ENCODE measurements at regions not wholly inside any gene's neighbourhood (a gene's known extent, or its start where the extent isn't known, plus 50 kb on each side); places are given as distances from the start of the nearest gene placed in this dataset.
"Not testable (repeated sequence)": the region's sequence is repeated elsewhere in the genome, so short reads cannot be mapped to it uniquely, and the experiment has no call there.

GRCh38 chr6:163710532-163711470, 296.3 kb downstream of the QKI start:
- DNase-seq (ENCODE audit: low read depth in 4 of 4, low spot score in 3 of 4) = no peak

GRCh38 chr6:163709693-163710092, 295.2 kb downstream of the QKI start:
- DNase-seq (ENCODE audit: low read depth in 4 of 4, low spot score in 3 of 4) = no peak

- no peak for DNase-seq (ENCODE audit: low read depth in 4 of 4, low spot score in 3 of 4)
Measured at GRCh38 chr6:163709255-163709654, 294.7 kb downstream of the QKI start.

- DNase-seq (ENCODE audit: low read depth in 4 of 4, low spot score in 3 of 4) = no peak
Measured at GRCh38 chr6:163708466-163708865, 293.9 kb downstream of the QKI start.

DNA sequence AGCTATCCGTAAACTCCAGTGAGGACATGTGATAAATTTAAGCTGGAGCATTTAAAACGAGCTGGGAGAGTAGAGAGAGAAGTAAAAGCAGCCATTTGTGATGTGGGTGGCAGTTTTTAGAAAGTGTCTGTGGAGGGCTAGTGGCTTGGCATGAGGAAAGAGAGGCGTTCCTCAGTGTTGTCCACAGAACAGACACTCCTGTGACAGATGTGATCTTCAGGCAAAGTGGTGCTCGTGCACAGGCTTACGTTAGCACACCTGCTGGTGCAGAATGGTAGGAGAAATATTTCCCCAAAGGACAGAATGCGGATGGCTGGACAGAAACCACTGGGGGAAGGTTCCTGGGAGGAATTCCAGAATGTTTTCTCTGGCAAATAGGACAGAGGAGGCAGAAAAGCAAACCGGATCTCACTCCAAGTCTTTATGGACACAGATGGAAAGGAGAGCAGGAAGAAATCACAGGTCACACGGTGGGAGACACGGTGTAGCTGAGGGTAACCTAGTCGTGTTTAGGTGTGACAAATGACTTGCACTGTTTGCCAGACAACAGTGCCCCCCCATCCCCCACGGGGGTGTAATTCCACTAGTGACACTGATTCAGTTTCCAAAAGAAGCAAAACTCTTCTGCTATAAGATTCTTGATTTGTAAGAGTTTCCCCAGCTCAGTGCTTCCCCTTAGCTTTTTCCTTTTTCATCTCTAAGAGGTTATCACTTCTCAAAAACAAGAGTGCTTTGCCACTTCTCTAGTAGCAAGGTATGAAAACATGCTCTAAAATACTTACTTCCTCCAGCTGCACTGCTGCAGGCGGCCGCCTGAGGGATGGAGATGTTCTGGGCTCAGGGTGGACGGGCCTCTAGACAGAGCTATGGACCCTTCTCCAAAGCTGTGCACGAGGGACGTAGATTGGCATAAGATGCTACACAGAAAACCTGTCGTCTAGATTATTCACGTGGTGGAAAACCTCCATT, 293.2 kb downstream of the QKI start:
- no peak for DNase-seq (ENCODE audit: low read depth in 4 of 4, low spot score in 3 of 4)

- DNase-seq (ENCODE audit: low read depth in 4 of 4, low spot score in 3 of 4) = no peak
Measured at GRCh38 chr6:163706500-163707087, 292.1 kb downstream of the QKI start.

- DNase-seq (ENCODE audit: low read depth in 4 of 4, low spot score in 3 of 4) = no peak
Measured at GRCh38 chr6:163705923-163706322, 291.4 kb downstream of the QKI start.

GRCh38 chr6:163702736-163703135, 288.2 kb downstream of the QKI start:
- no peak for DNase-seq (ENCODE audit: low read depth in 4 of 4, low spot score in 3 of 4)

GRCh38 chr6:163701762-163702161, 287.2 kb downstream of the QKI start:
- DNase-seq (ENCODE audit: low read depth in 4 of 4, low spot score in 3 of 4) = no peak

DNA sequence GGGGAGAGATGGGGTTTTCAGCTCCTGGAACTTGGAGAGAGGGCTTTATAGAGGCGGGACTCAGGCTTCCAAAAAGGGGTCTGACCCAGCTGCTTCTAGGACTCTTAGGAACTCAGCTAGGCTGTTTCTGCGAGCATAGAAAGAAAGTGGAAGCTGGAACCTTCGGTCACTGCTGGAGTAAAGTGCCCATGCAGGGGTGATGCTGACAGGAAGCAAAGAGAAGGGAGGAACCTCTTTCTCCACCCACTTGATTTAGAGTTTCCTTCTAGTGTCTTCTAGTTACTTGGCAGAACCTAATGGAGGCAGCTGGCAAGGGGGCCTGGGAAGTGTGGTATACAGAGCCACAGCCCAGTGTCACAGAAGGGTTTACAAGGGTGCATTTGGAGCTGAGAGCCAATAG, 283.6 kb downstream of the QKI start:
- DNase-seq (ENCODE audit: low read depth in 4 of 4, low spot score in 3 of 4) = no peak

DNA sequence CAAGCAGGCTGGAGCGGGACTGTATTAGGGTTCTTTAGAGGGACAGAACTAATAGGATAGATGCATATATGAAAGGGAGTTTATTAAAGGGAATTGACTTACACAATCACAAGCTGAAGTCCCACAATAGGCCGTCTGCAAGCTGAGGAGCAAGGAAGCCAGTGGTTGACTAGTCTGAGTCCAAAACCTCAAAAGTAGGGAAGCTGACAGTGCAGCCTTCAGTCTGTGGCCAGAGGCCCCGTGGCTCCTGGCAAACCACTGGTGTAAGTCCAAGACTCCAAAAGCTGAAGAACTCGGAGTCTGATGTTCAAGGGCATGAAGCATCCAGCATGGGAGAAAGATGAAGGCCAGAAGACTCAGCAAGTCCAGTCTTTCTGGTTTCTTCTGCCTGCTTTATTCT, 281.8 kb downstream of the QKI start:
- DNase-seq (ENCODE audit: low read depth in 4 of 4, low spot score in 3 of 4) = not testable (repeated sequence)

- no peak for DNase-seq (ENCODE audit: low read depth in 4 of 4, low spot score in 3 of 4)
Measured at GRCh38 chr6:163695414-163695864, 280.9 kb downstream of the QKI start.

- DNase-seq (ENCODE audit: low read depth in 4 of 4, low spot score in 3 of 4) = no peak
Measured at GRCh38 chr6:163694988-163695398, 280.5 kb downstream of the QKI start.

DNA sequence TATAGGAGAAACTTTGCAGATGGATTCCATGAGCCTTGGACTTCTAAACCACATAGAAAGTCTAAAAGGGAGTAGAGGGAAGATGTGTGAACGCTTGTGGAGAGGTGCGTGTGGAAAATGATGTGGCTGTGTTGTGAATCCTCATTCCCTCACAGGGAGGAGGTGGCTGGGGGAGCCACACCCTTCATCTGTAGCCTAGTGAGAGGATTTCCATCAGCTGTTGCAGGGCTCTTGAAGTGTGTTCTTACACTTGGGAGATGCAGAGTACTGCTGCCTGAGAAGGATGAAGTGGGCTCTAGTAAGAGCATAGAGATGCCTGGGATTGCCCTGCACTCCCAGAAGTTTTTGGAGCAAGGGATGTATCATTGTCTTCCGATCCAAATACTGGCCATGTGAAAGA, 279.6 kb downstream of the QKI start:
- DNase-seq (ENCODE audit: low read depth in 4 of 4, low spot score in 3 of 4) = no peak

DNA sequence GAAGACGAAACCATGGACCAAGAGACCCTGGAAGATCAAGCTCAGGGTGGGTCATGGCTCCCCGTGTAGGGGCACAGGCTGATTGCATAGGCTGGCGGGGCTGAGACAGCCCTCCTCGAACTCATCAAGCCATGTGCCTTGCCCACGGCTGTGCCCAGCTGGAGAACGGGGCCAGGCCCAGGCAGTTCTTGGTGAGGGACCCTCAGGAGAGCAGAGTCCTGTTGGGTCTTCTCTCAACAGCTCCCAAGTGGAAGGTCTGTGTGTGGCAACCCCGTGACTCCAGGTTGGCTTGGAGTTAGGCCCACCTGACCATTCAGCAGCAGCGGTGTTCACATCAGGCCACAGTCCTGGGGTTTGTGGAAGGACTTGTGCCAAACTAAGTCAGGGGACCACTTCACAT, 276.5 kb downstream of the QKI start:
- no peak for DNase-seq (ENCODE audit: low read depth in 4 of 4, low spot score in 3 of 4)

DNA sequence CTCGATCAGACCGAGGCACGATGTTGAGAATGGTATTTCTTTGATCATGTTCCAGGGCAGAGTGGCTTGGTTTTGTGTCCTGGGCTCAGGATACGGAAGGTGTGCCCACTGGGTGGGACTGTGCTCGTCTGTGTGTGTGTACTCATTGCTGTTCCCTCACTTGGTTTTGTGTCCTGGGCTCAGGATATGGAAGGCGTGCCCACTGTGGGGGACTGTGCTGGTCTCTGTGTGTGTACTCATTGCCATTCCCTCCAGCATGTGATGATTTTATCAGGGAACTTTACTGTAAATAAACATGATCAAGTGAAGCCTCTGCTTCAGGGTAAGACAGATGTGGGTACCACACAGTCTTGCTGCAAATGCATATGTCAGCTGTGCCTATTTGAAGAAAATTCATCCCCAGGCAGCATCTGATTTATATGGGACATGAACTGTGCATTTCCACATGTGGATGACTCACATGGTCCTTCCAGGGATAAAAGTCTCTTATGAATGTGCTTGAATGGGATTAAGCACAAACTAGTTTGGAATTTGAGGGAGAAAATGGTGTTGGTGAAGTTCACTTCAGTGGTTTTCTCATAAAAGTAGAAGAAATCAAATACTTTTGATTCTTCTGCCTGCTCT, 274.3 kb downstream of the QKI start:
- DNase-seq (ENCODE audit: low read depth in 4 of 4, low spot score in 3 of 4) = no peak

- DNase-seq (ENCODE audit: low read depth in 4 of 4, low spot score in 3 of 4) = no peak
Measured at GRCh38 chr6:163687075-163687474, 272.6 kb downstream of the QKI start.

DNA sequence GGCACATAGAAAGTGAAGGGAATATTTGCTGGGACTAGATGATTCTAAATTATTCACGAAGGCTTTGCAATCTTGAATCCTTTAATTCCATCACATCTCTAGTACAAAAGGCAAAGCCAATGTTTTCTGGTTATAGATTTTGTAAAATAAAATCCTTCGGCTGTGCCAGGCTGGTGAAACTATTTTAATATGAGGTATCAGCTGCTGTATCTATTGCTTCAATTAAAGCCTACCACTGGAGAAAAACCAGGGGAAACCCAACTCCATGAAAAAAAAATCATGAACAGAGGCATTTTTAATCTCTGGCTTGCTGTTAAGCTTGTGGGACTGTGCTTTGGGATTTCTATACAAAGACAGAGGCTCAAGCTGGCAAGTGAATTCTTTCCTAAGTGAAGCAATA, 271.8 kb downstream of the QKI start:
- no peak for DNase-seq (ENCODE audit: low read depth in 4 of 4, low spot score in 3 of 4)

DNA sequence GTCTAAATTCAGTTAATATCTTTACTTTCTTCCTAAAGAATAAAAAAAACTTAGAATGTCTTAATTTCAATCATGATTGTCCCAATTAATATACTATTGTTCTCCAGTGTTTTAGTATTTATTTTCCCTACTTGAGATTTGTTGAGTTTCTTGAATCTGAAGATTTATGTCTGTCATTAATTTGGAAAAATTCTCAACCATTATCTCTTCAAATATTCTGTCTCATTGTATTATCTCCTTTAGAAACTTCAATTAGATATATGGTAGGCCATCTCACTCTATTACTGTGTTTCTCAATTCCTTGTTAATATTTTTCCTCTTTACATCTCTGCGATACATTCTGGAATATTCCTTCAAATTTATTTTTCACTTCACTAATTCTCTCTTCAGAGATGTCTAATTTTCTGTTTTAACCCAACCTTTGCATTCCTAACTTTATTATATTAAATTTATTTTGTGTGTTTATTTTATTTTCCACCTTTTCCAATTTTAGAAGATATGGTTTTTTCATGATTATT, 268.6 kb downstream of the QKI start:
- no peak for DNase-seq (ENCODE audit: low read depth in 4 of 4, low spot score in 3 of 4)

DNA sequence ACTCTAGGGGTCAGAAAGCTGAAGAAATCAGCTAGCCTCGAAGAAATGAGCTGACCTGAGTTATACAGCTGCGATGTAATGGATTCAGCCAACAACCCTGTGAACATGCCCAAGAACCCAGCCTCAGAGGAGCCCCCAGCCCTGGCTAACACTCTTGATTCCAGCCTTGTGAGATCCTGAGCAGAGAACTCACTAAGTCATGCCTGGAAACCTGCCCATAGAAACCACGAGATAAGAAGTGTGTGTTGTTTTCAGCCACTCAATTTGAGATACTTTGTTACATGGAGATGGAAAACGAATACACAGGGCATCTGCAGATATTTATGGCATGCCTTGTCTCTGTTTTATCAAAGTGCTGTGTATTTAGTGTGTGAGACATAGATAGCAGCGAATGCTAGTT, 265.2 kb downstream of the QKI start:
- DNase-seq (ENCODE audit: low read depth in 4 of 4, low spot score in 3 of 4) = no peak
